Stimulated activated naive CD4-positive, alpha-beta T cell (primary cell): ENCODE measurements at regions not wholly inside any gene's neighbourhood (a gene's known extent, or its start where the extent isn't known, plus 50 kb on each side); places are given as distances from the start of the nearest gene placed in this dataset.

Experiments used
- DNase-seq, 6 experiments: peaks; one replicate each; lab custom pipeline; 2025; lab: John Stamatoyannopoulos, UW

- DNase-seq, result no peak
These were observed 200.6 kb upstream of the NCKAP5 start for GRCh38 chr2:133768658-133769435.

- DNase-seq, result no peak
These were observed 205.8 kb upstream of the NCKAP5 start for GRCh38 chr2:133773854-133774653.

- DNase-seq, result no peak
These were observed 206.4 kb upstream of the NCKAP5 start for GRCh38 chr2:133774654-133775015.

GRCh38 chr2:133776936-133777573 lies 208.8 kb upstream of the NCKAP5 start:
- DNase-seq, result no peak

DNA sequence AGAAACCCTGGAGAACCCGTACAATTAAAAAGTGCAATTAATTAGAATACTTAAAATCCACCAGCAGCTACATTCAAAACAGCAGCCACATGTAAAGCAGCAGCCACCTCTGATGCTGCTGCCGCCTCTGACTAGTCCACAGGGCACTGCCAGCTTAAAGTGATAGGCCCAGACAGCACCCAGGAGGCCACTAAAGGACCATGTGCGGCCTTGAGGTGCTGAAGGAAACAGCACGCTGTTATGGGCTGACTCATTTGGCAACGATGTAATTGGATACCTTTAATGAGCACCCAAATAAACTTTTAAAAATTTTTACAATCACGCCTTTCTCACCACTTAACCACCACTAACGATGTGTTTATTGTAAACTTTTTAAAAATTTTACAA lies 209.3 kb upstream of the NCKAP5 start:
- DNase-seq, result no peak

- DNase-seq, result no peak
These were observed 212.1 kb upstream of the NCKAP5 start for GRCh38 chr2:133780099-133780996.

DNA sequence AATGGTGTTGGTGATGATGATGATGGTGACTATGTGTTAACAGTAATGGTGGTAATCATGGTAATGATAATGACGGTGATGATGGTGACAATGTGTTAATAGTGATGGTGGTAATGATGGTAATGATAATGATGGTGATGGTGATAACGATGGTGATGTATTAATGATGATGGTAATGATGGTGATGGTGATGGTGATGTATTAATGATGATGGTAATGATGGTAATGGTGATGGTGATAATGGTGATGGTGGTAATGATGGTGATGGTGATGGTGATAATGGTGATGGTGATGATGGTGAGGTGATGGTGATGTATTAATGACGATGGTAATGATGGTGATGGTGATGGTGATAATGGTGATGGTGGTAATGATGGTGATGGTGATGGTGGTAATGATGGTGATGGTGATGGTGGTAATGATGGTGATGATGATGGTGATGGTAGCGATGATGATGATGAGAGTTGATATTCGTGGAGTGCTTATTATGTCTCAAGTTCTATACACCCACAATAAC lies 212.8 kb upstream of the NCKAP5 start:
- no peak for DNase-seq

- DNase-seq, result no peak
These were observed 218.9 kb upstream of the NCKAP5 start for GRCh38 chr2:133787207-133787606.

DNA sequence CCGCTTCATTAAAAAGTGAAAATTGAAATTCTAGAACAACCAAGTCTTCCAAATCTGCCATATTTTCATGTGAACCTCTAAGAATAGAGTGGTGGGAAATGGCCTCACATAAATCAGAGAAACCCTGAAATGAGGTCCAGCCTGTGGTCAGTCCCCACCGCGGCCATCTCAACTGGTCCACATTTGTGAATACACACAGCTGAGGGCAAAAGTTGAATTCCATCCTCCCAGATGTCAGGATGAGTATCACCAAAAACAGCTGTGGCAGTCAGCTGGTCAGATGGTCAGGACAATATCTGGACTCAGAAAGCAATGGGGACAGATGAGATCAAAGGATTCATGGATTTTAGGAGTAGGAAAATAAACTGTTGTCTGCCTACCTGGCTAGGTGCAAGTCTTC lies 219.4 kb upstream of the NCKAP5 start:
- DNase-seq, result no peak

GRCh38 chr2:133788386-133788785 lies 220.1 kb upstream of the NCKAP5 start:
- no peak for DNase-seq

DNA sequence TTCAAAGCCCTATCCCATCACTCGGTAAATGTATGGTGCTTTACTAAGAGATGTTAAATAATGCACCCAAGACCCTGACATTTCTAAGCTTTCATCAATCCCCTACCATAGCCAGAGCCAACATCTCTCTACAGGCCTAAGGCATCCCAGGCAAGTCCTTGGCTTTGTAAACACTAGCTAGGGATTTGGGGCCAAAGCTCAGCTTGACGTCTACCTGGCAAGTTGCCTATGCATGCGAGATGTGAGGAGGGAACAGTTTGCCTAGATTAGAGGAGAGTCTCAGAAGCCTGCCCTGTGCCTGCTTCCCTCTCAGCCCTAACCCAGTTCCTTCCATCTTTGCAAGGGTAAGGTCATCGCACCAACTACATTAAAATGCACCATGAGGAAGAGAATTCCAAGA lies 221.5 kb upstream of the NCKAP5 start:
- no peak for DNase-seq

DNA sequence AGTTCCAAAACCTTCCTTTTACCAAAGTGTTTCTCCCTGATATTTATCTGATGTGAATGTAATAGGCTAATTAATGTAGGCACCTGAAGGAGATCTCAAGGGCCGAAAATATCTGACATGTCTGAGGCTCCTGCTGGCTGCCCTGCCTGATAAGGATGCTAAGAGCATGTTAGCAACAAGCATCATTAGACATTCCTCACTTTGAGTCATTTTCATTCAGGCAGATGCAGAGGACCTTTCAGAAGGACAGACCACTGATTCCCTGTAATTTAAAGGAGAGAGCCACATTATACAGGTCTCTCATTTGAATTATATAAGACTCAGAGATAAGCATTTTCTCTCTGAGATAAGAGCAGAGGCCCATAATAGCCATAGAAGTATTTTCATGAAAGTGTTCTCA lies 222.4 kb upstream of the NCKAP5 start:
- no peak for DNase-seq

GRCh38 chr2:133791191-133791590 lies 222.9 kb upstream of the NCKAP5 start:
- DNase-seq, result no peak

- no peak for DNase-seq
These were observed 224.0 kb upstream of the NCKAP5 start for GRCh38 chr2:133792223-133792622.

DNA sequence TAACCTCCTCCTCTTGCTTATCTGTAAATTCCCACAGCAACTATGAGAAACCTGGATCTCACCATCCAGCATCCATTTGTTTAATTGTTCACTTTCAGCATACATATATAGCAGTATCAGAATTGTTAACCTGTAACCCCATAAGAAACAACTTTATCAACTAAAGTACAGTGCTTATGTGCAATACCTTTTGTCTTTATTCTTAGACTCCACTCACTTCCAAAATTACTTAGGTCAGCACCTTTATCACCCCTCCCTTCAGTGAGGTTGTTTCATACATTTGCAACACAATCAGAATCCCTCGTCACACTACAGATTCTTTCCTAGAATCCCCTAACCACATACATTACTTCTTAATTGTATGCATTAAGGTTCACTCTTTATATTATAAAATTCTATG lies 225.9 kb upstream of the NCKAP5 start:
- no peak for DNase-seq

- no peak for DNase-seq
These were observed 233.7 kb upstream of the NCKAP5 start for GRCh38 chr2:133801946-133802345.

- no peak for DNase-seq
These were observed 234.3 kb upstream of the NCKAP5 start for GRCh38 chr2:133802409-133803039.

- DNase-seq, result no peak
These were observed 238.3 kb upstream of the NCKAP5 start for GRCh38 chr2:133806564-133806963.

- no peak for DNase-seq
These were observed 241.2 kb upstream of the NCKAP5 start for GRCh38 chr2:133809485-133809884.

- DNase-seq, result no peak
These were observed 242.3 kb upstream of the NCKAP5 start for GRCh38 chr2:133810559-133810958.

DNA sequence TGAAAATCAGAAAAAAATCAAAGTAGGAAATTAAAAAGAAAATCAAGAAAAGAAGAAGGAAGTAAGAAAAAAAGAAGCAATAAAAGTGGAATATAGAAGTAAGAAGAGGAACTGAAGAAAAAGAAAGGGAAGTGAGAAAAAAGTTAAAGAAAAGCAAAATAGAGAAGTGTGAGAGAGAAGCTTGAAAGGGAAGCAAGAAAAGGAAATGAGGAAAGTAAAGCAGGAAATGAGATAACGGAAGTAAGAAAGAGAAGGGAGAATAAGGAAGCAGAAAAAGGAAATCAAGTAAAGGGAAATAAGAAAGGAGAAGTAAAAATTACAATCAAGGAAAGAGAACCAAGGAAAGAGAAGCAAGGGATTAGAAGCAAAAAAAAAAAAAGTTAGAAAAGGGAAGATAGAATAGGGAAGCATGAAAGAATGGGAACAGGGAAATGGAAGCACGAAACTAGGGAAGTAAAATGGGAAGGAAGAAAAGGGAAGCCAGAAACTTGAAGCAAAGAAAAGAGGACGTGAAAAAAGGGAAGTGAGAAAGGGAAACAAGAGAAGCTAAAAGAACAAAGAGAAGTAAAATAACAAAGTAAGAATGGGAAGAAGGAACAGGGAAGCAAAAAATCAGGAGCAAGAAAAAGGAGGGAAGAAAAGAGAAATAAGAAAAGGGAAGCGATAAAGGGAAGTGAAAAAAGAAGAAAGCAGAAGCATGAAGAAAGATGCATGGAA lies 243.3 kb upstream of the NCKAP5 start:
- DNase-seq, result no peak
